Nucleus accumbens (tissue), 56 donors: ENCODE measurements at regions not wholly inside any gene's neighbourhood (a gene's known extent, or its start where the extent isn't known, plus 50 kb on each side); places are given as distances from the start of the nearest gene placed in this dataset.

Experiments used
- DNase-seq, 56 donors: peaks; one replicate each; lab custom pipeline; 2025; lab: John Stamatoyannopoulos, UW

GRCh38 chr4:26130841-26131432 lies 189.9 kb upstream of the RBPJ start:
- no peak for DNase-seq

- DNase-seq, result no peak
Observed at GRCh38 chr4:26131711-26132110, 189.1 kb upstream of the RBPJ start.

GRCh38 chr4:26132858-26133257 lies 188.0 kb upstream of the RBPJ start:
- no peak for DNase-seq

- DNase-seq, result no peak
Observed at GRCh38 chr4:26133840-26134239, 187.0 kb upstream of the RBPJ start.

GRCh38 chr4:26135331-26135730 lies 185.5 kb upstream of the RBPJ start:
- DNase-seq, result no peak

GRCh38 chr4:26136615-26137014 lies 184.2 kb upstream of the RBPJ start:
- no peak for DNase-seq

- DNase-seq, result no peak
Observed at GRCh38 chr4:26137288-26137687, 183.5 kb upstream of the RBPJ start.

GRCh38 chr4:26139310-26139924 lies 181.4 kb upstream of the RBPJ start:
- DNase-seq, result no peak

- DNase-seq, result no peak
Observed at GRCh38 chr4:26140150-26140898, 180.5 kb upstream of the RBPJ start.

GRCh38 chr4:26141051-26141721 lies 179.6 kb upstream of the RBPJ start:
- no peak for DNase-seq

GRCh38 chr4:26141911-26142638 lies 178.7 kb upstream of the RBPJ start:
- peak in 6 of 56 donors; percentile 5 to 13 (median 8) for DNase-seq

- no peak for DNase-seq
Observed at GRCh38 chr4:26144526-26145155, 176.2 kb upstream of the RBPJ start.

- no peak for DNase-seq
Observed at GRCh38 chr4:26145212-26145611, 175.6 kb upstream of the RBPJ start.

- no peak for DNase-seq
Observed at GRCh38 chr4:26148927-26149326, 171.9 kb upstream of the RBPJ start.

- no peak for DNase-seq
Observed at GRCh38 chr4:26150948-26151347, 169.9 kb upstream of the RBPJ start.

- no peak for DNase-seq
Observed at GRCh38 chr4:26151615-26152014, 169.2 kb upstream of the RBPJ start.

- DNase-seq, result no peak
Observed at GRCh38 chr4:26152056-26152455, 168.8 kb upstream of the RBPJ start.

GRCh38 chr4:26157541-26157940 lies 163.3 kb upstream of the RBPJ start:
- DNase-seq, result no peak

- DNase-seq, result no peak
Observed at GRCh38 chr4:26160591-26160990, 160.2 kb upstream of the RBPJ start.
